Mucosa of stomach (tissue), 1 donor: ENCODE measurements at regions not wholly inside any gene's neighbourhood (a gene's known extent, or its start where the extent isn't known, plus 50 kb on each side); places are given as distances from the start of the nearest gene placed in this dataset.

Experiments
- H3K27me3 ChIP-seq: one replicate; pipeline ENCODE4 v1.7.0; 2013; ENCODE audit warnings: mild to moderate bottlenecking, low read length; ENCODE audit not compliant: control insufficient read depth, insufficient read depth
- H3K36me3 ChIP-seq: one replicate; pipeline ENCODE4 v1.7.0; 2013; ENCODE audit warnings: low read length; ENCODE audit not compliant: control insufficient read depth, insufficient read depth
- H3K4me1 ChIP-seq: one replicate; pipeline ENCODE4 v1.7.0; 2013; ENCODE audit warnings: mild to moderate bottlenecking, low read length; ENCODE audit not compliant: control insufficient read depth, insufficient read depth
- H3K4me3 ChIP-seq: one replicate; pipeline ENCODE4 v1.7.0; 2013; ENCODE audit warnings: low read length
- H3K9ac ChIP-seq: one replicate; pipeline ENCODE4 v1.7.0; 2013; ENCODE audit warnings: mild to moderate bottlenecking, low read length, moderate library complexity
- H3K9me3 ChIP-seq: one replicate; pipeline ENCODE4 v1.7.0; 2013; ENCODE audit warnings: mild to moderate bottlenecking, low read length, moderate library complexity; ENCODE audit not compliant: control insufficient read depth
- donor health status: Pancreatic carcinoma.

GRCh38 chr6:148211777-148212324 is 130.8 kb upstream of the SASH1 start:
- H3K27me3 ChIP-seq = no peaks in the 10 kb centered on the region
- no peak overlapping the region for H3K9ac ChIP-seq
- H3K36me3 ChIP-seq = no peaks in the 10 kb centered on the region
- no peaks in the 10 kb centered on the region for H3K9me3 ChIP-seq
- H3K4me1 ChIP-seq = no peaks in the 10 kb centered on the region
- H3K4me3 ChIP-seq = no peak overlapping the region

- Histone ChIP-seq H3K27me3 (no peaks in the 10 kb centered on the region), H3K4me1 (no peaks in the 10 kb centered on the region)
These were observed 130.3 kb upstream of the SASH1 start for GRCh38 chr6:148212366-148212765.

DNA sequence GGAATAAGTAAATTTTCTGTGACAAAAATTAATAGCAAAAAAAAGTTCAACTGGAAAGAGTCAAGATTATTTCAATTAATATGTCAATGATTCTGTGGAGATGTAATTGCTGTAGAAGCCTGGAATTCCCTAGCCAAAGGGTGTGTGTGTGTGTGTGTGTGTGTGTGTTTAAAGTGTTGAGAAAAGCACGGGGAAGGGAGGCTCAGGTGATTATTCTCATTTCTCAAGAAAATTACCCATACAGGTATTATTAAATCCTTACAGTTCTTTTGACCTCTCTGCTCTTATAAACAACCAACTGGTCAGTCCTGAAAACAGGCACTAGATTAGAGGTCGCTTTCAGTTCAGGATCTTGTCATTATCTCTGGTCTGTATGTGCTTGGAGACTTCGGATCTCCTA is 129.3 kb upstream of the SASH1 start:
- H3K9me3 ChIP-seq = no peaks in the 10 kb centered on the region
- no peaks in the 10 kb centered on the region for H3K27me3 ChIP-seq
- no peak overlapping the region for H3K9ac ChIP-seq
- no peaks in the 10 kb centered on the region for H3K4me1 ChIP-seq
- H3K4me3 ChIP-seq = no peak overlapping the region
- H3K36me3 ChIP-seq = no peaks in the 10 kb centered on the region

More at GRCh38 chr6:148212366-148212765, 130.3 kb upstream of the SASH1 start:
- Histone ChIP-seq H3K9ac (no peak overlapping the region), H3K4me3 (no peak overlapping the region), H3K36me3 (no peaks in the 10 kb centered on the region), H3K9me3 (no peaks in the 10 kb centered on the region)

DNA sequence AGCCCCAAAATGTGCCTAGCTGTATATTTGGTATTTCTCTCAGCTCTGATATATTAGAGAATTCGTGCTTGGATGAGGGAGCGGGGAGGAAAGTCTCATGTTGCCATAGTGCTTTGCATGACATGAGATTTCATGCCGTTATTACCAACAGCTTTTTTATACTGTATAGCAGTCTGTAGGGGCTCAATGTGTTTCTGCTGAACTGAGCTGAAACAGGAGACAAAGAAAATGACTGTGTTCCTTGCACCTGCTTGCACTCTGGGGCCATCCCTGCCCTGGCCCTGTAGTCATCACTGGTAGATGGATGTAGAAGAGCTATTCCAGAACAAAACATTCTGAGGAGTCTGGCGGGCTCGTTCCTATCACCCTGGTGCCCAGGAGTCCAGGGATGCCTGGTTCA is 128.0 kb upstream of the SASH1 start:
- no peak overlapping the region for H3K4me3 ChIP-seq
- no peaks in the 10 kb centered on the region for H3K36me3 ChIP-seq
- no peaks in the 10 kb centered on the region for H3K4me1 ChIP-seq
- no peaks in the 10 kb centered on the region for H3K9me3 ChIP-seq
- H3K27me3 ChIP-seq = no peaks in the 10 kb centered on the region
- no peak overlapping the region for H3K9ac ChIP-seq

- Histone ChIP-seq H3K4me1 (no peaks in the 10 kb centered on the region), H3K36me3 (no peaks in the 10 kb centered on the region), H3K9me3 (no peaks in the 10 kb centered on the region), H3K4me3 (no peak overlapping the region), H3K9ac (no peak overlapping the region), H3K27me3 (no peaks in the 10 kb centered on the region)
These were observed 125.6 kb upstream of the SASH1 start for GRCh38 chr6:148217051-148217450.

GRCh38 chr6:148217921-148218320 is 124.7 kb upstream of the SASH1 start:
- H3K4me3 ChIP-seq = no peak overlapping the region
- no peaks in the 10 kb centered on the region for H3K9me3 ChIP-seq
- H3K9ac ChIP-seq = no peak overlapping the region
- H3K36me3 ChIP-seq = no peaks in the 10 kb centered on the region
- no peaks in the 10 kb centered on the region for H3K27me3 ChIP-seq
- no peaks in the 10 kb centered on the region for H3K4me1 ChIP-seq

- Histone ChIP-seq H3K4me1 (no peaks in the 10 kb centered on the region), H3K36me3 (no peaks in the 10 kb centered on the region), H3K9me3 (no peaks in the 10 kb centered on the region), H3K4me3 (no peak overlapping the region), H3K27me3 (no peaks in the 10 kb centered on the region), H3K9ac (no peak overlapping the region)
These were observed 123.9 kb upstream of the SASH1 start for GRCh38 chr6:148218542-148219258.

- Histone ChIP-seq H3K4me1 (no peaks in the 10 kb centered on the region), H3K9me3 (no peaks in the 10 kb centered on the region), H3K4me3 (no peak overlapping the region), H3K9ac (no peak overlapping the region), H3K36me3 (no peaks in the 10 kb centered on the region), H3K27me3 (no peaks in the 10 kb centered on the region)
These were observed 121.2 kb upstream of the SASH1 start for GRCh38 chr6:148221196-148221979.

DNA sequence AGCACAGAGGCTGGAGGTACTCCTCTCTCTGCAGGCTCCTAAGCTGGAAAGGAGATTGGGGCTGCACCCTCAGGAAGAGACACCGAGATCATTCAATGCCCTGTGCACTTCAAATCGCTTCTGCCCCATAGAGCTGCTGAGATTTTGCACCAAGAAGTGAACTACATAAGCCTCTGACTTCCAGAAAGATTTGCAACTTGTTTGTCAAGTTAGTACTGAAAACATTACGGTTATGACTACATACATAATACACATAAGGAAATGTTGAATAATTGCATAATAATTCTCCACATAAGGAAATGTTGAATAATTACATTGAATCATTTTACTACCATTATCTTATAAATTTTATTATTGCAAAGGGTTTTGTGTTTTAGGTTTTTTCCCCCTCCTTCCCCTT is 120.3 kb upstream of the SASH1 start:
- H3K4me3 ChIP-seq = no peak overlapping the region
- no peaks in the 10 kb centered on the region for H3K27me3 ChIP-seq
- no peaks in the 10 kb centered on the region for H3K4me1 ChIP-seq
- H3K36me3 ChIP-seq = no peaks in the 10 kb centered on the region
- H3K9ac ChIP-seq = no peak overlapping the region
- no peaks in the 10 kb centered on the region for H3K9me3 ChIP-seq

DNA sequence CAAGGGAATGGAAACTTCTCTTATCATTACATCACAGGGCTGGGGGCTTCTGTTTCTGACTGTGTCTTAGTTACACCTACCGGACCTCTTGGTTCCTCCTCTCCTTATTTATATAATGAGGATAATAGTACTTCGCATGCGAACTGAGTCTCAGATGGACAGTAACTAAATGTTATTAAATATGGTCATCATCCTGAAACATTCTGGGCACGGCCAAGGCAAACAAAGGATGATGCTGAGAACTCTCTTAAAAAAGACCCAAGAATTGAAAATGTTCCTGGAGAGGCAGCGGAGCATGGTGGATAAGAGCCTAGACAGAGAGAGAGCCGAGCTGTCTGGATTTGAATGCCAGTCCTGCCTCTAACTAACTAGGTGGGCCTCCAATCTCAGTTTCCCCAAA is 119.8 kb upstream of the SASH1 start:
- Histone ChIP-seq H3K4me3 (no peak overlapping the region), H3K27me3 (no peaks in the 10 kb centered on the region), H3K36me3 (no peaks in the 10 kb centered on the region), H3K4me1 (no peaks in the 10 kb centered on the region), H3K9me3 (no peaks in the 10 kb centered on the region), H3K9ac (no peak overlapping the region)

- no peaks in the 10 kb centered on the region for H3K36me3 ChIP-seq
- no peaks in the 10 kb centered on the region for H3K27me3 ChIP-seq
- H3K4me3 ChIP-seq = no peak overlapping the region
- no peak overlapping the region for H3K9ac ChIP-seq
- H3K9me3 ChIP-seq = no peaks in the 10 kb centered on the region
- no peaks in the 10 kb centered on the region for H3K4me1 ChIP-seq
These were observed 119.2 kb upstream of the SASH1 start for GRCh38 chr6:148223424-148223842.

- H3K36me3 ChIP-seq = no peaks in the 10 kb centered on the region
- H3K9me3 ChIP-seq = no peaks in the 10 kb centered on the region
- no peak overlapping the region for H3K4me3 ChIP-seq
- no peaks in the 10 kb centered on the region for H3K4me1 ChIP-seq
- H3K9ac ChIP-seq = no peak overlapping the region
- no peaks in the 10 kb centered on the region for H3K27me3 ChIP-seq
These were observed 116.8 kb upstream of the SASH1 start for GRCh38 chr6:148225871-148226270.
